ENCODE measurements at regions not wholly inside any gene's neighbourhood (a gene's known extent, or its start where the extent isn't known, plus 50 kb on each side); places are given as distances from the start of the nearest gene placed in this dataset.

DNA sequence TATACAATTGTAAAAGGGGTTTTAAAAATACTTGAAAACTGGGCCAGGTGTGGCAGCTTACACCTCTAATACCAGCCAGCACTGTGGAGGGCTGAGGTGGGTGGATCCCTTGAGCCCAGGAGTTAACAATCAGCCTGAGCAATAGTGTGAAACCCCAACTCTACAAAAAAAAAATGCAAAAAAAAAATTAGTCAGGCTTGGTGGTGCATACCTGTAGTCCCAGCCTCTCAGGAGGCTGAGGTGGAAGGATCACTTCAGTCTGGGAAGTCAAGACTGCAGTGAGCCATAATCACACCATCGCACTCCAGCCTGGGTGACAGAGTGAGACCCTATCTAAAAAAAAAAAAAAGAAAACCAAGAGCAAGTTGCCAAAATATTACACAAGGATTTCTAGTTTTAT is 182.7 kb downstream of the UBE2E3 start:
- TF ChIP-seq POLR2A (IDR thresholded peaks at IDR 0.05; ENCODE audit: low read depth, low read length) (no peak), POLR2AphosphoS5 (IDR thresholded peaks at IDR 0.05; ENCODE audit: low read depth, low read length) (no peak)

All from GM12892 (cell line).